ENCODE measurements at regions not wholly inside any gene's neighbourhood (a gene's known extent, or its start where the extent isn't known, plus 50 kb on each side); places are given as distances from the start of the nearest gene placed in this dataset.

DNA sequence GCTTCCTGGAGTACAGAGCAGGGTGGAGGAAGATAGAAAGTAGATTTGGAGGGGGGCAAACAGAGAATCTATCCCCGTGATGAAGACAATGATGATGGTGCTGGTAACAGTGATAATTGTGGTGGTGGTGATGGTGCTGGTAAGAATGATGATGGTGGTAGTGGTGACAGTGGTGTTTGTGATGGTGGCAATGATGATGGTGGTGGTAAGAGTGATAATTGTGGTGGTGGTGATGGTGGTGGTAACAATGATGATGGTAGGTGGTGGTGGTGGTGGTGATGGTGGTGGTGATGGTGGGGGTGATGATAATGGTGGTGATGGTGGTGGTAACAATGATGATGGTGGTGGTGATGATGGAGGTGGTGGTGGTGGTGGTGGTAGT is 169.8 kb downstream of the TSHZ3 start:
- TF ChIP-seq, protein P1, sequence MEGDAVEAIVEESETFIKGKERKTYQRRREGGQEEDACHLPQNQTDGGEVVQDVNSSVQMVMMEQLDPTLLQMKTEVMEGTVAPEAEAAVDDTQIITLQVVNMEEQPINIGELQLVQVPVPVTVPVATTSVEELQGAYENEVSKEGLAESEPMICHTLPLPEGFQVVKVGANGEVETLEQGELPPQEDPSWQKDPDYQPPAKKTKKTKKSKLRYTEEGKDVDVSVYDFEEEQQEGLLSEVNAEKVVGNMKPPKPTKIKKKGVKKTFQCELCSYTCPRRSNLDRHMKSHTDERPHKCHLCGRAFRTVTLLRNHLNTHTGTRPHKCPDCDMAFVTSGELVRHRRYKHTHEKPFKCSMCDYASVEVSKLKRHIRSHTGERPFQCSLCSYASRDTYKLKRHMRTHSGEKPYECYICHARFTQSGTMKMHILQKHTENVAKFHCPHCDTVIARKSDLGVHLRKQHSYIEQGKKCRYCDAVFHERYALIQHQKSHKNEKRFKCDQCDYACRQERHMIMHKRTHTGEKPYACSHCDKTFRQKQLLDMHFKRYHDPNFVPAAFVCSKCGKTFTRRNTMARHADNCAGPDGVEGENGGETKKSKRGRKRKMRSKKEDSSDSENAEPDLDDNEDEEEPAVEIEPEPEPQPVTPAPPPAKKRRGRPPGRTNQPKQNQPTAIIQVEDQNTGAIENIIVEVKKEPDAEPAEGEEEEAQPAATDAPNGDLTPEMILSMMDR (IDR thresholded peaks at IDR 0.05) = no peak
- TF ChIP-seq POLR2A (IDR thresholded peaks at IDR 0.05) = no peak

Measured in body of pancreas (tissue), 4 donors.